ENCODE measurements at regions not wholly inside any gene's neighbourhood (a gene's known extent, or its start where the extent isn't known, plus 50 kb on each side); places are given as distances from the start of the nearest gene placed in this dataset.

- Histone ChIP-seq H3K4me3 (no peak overlapping the region), H3K27me3 (no peaks in the 10 kb centered on the region), H3K4me1 (no peaks in the 10 kb centered on the region), H3K36me3 (no peaks in the 10 kb centered on the region), H3K27ac (no peak overlapping the region), H3K9me3 (no peaks in the 10 kb centered on the region)
- TF ChIP-seq, protein P1, sequence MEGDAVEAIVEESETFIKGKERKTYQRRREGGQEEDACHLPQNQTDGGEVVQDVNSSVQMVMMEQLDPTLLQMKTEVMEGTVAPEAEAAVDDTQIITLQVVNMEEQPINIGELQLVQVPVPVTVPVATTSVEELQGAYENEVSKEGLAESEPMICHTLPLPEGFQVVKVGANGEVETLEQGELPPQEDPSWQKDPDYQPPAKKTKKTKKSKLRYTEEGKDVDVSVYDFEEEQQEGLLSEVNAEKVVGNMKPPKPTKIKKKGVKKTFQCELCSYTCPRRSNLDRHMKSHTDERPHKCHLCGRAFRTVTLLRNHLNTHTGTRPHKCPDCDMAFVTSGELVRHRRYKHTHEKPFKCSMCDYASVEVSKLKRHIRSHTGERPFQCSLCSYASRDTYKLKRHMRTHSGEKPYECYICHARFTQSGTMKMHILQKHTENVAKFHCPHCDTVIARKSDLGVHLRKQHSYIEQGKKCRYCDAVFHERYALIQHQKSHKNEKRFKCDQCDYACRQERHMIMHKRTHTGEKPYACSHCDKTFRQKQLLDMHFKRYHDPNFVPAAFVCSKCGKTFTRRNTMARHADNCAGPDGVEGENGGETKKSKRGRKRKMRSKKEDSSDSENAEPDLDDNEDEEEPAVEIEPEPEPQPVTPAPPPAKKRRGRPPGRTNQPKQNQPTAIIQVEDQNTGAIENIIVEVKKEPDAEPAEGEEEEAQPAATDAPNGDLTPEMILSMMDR (IDR thresholded peaks at IDR 0.05 in 4 of 5, conservative IDR thresholded peaks at IDR 0.05 in 1 of 5), result no peak
- no peak for TF ChIP-seq POLR2A (IDR thresholded peaks at IDR 0.05)
- ATAC-seq, result no peak
- no peak for DNase-seq
- intact Hi-C loops (cut with DNase I; ENCODE audit: low total_unique reads) (no loop called here), in situ Hi-C loops (cut with MboI; ENCODE audit: low sequenced_read_pairs in 4 of 4) (no loop called here)
These were observed 73.2 kb upstream of the SHH start for GRCh38 chr7:155885167-155886155.

GRCh38 chr7:155884225-155885166, 72.2 kb upstream of the SHH start:
- Histone ChIP-seq H3K9me3 (no peaks in the 10 kb centered on the region), H3K27ac (no peak overlapping the region), H3K4me3 (no peak overlapping the region), H3K27me3 (no peaks in the 10 kb centered on the region), H3K4me1 (no peaks in the 10 kb centered on the region), H3K36me3 (no peaks in the 10 kb centered on the region)
- in situ Hi-C loops (cut with MboI; ENCODE audit: low sequenced_read_pairs in 4 of 4) (no loop called here), intact Hi-C loops (cut with DNase I; ENCODE audit: low total_unique reads) (no loop called here)
- no peak for ATAC-seq
- no peak for TF ChIP-seq POLR2A (IDR thresholded peaks at IDR 0.05)
- TF ChIP-seq, protein P1 (IDR thresholded peaks at IDR 0.05 in 4 of 5, conservative IDR thresholded peaks at IDR 0.05 in 1 of 5), result no peak
- DNase-seq, result no peak

GRCh38 chr7:155883491-155884224, 71.4 kb upstream of the SHH start:
- intact Hi-C loops (cut with DNase I; ENCODE audit: low total_unique reads) (no loop called here), in situ Hi-C loops (cut with MboI; ENCODE audit: low sequenced_read_pairs in 4 of 4) (no loop called here)
- no peak for DNase-seq
- H3K4me1 ChIP-seq, result no peaks in the 10 kb centered on the region
- TF ChIP-seq, protein P1 (IDR thresholded peaks at IDR 0.05 in 4 of 5, conservative IDR thresholded peaks at IDR 0.05 in 1 of 5), result no peak
- no peak for TF ChIP-seq POLR2A (IDR thresholded peaks at IDR 0.05)
- no peaks in the 10 kb centered on the region for H3K9me3 ChIP-seq
- no peak for ATAC-seq
- H3K36me3 ChIP-seq, result no peaks in the 10 kb centered on the region
- H3K27me3 ChIP-seq, result no peaks in the 10 kb centered on the region
- H3K4me3 ChIP-seq, result no peak overlapping the region
- no peak overlapping the region for H3K27ac ChIP-seq

GRCh38 chr7:155882596-155882995, 70.3 kb upstream of the SHH start:
- intact Hi-C loops (cut with DNase I; ENCODE audit: low total_unique reads), result no loop called here
- ATAC-seq, result no peak
- in situ Hi-C loops (cut with MboI; ENCODE audit: low sequenced_read_pairs in 4 of 4), result no loop called here
- Histone ChIP-seq H3K9me3 (no peaks in the 10 kb centered on the region), H3K36me3 (no peaks in the 10 kb centered on the region), H3K4me1 (no peaks in the 10 kb centered on the region), H3K4me3 (no peak overlapping the region), H3K27ac (no peak overlapping the region), H3K27me3 (no peaks in the 10 kb centered on the region)
- TF ChIP-seq, protein P1 (IDR thresholded peaks at IDR 0.05 in 4 of 5, conservative IDR thresholded peaks at IDR 0.05 in 1 of 5), result no peak
- TF ChIP-seq POLR2A (IDR thresholded peaks at IDR 0.05), result no peak
- no peak for DNase-seq

All from gastrocnemius medialis (tissue), 4 donors.